Adrenal gland (tissue), 5 donors: ENCODE measurements at regions not wholly inside any gene's neighbourhood (a gene's known extent, or its start where the extent isn't known, plus 50 kb on each side); places are given as distances from the start of the nearest gene placed in this dataset.

Experiments
- POLR2A ChIP-seq, 2 donors: fragments of 450-650 bp; IDR thresholded peaks; one replicate each; pipeline ENCODE4 v1.6.1; 2017; ENCODE audit warnings: antibody characterized with exemption in 2 of 2, mild to moderate bottlenecking in 2 of 2, moderate library complexity in 1 of 2
- TF ChIP-seq, protein P1 (sequence below), 6 experiments: fragments of 450-650 bp in 4 of 6; fragments of 200-600 bp in 2 of 6; sonication (generic) in 1 of 6; IDR thresholded peaks; 1 replicate in 5 of 6; 2 replicates in 1 of 6; pipeline versions ENCODE4 v1.5.1 to v1.8.0; 2016 to 2021; ENCODE audit warnings: antibody characterized with exemption in 6 of 6, mild to moderate bottlenecking in 2 of 6, moderate library complexity in 1 of 6
- donor health status: DM: no; HTN: no; CAD: no.

DNA sequence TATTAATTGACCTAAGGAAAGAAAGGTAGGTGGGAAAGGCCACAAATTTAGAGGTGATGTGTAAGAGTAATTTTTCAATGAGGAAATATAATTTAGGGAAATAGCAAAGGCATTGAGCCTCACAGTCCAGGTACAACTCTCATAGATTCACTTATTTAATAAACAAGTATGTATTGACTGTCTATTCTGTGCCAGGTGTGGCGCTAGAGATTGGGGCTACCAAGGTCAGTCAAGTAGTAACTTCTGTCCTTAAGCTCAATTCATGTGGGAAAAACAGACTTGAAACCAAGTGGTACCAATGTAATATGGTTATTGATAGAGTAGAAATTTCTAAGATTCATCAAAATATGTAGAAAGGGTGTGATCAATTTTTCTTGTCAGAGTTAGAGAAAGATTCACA lies 257.5 kb downstream of the C4orf33 start:
- TF ChIP-seq, protein P1, sequence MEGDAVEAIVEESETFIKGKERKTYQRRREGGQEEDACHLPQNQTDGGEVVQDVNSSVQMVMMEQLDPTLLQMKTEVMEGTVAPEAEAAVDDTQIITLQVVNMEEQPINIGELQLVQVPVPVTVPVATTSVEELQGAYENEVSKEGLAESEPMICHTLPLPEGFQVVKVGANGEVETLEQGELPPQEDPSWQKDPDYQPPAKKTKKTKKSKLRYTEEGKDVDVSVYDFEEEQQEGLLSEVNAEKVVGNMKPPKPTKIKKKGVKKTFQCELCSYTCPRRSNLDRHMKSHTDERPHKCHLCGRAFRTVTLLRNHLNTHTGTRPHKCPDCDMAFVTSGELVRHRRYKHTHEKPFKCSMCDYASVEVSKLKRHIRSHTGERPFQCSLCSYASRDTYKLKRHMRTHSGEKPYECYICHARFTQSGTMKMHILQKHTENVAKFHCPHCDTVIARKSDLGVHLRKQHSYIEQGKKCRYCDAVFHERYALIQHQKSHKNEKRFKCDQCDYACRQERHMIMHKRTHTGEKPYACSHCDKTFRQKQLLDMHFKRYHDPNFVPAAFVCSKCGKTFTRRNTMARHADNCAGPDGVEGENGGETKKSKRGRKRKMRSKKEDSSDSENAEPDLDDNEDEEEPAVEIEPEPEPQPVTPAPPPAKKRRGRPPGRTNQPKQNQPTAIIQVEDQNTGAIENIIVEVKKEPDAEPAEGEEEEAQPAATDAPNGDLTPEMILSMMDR (IDR thresholded peaks at IDR 0.05): no peak
- TF ChIP-seq POLR2A (IDR thresholded peaks at IDR 0.05): no peak
